ENCODE measurements at regions not wholly inside any gene's neighbourhood (a gene's known extent, or its start where the extent isn't known, plus 50 kb on each side); places are given as distances from the start of the nearest gene placed in this dataset.

DNA sequence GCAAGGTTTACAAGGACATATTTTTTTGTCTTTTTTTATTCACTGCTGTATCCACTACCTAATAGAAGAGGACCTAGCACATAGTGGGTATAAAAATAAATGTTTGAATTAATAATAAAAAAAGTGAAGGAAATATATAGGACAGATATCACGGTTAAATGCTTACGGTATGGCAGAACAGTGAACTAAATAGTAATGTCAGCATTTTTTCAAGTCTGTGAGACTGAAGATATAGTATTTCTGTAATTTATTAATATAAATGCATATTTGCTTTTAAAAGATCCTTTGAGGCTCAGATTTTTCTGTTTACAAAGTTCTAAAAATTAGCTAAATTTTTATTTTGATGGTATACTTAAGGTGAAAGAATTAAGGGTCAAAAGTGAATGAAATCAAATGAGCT lies 68.6 kb upstream of the CNTN5 start:
- no peak for TF ChIP-seq EZH2phosphoT487 (conservative IDR thresholded peaks at IDR 0.05; ENCODE audit: low read length)
- TF ChIP-seq, protein P1, sequence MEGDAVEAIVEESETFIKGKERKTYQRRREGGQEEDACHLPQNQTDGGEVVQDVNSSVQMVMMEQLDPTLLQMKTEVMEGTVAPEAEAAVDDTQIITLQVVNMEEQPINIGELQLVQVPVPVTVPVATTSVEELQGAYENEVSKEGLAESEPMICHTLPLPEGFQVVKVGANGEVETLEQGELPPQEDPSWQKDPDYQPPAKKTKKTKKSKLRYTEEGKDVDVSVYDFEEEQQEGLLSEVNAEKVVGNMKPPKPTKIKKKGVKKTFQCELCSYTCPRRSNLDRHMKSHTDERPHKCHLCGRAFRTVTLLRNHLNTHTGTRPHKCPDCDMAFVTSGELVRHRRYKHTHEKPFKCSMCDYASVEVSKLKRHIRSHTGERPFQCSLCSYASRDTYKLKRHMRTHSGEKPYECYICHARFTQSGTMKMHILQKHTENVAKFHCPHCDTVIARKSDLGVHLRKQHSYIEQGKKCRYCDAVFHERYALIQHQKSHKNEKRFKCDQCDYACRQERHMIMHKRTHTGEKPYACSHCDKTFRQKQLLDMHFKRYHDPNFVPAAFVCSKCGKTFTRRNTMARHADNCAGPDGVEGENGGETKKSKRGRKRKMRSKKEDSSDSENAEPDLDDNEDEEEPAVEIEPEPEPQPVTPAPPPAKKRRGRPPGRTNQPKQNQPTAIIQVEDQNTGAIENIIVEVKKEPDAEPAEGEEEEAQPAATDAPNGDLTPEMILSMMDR (IDR thresholded peaks at IDR 0.05; ENCODE audit: insufficient read depth, low read length, poor library complexity, severe bottlenecking) = no peak
